A549 (cell line): ENCODE measurements at regions not wholly inside any gene's neighbourhood (a gene's known extent, or its start where the extent isn't known, plus 50 kb on each side); places are given as distances from the start of the nearest gene placed in this dataset.

Source experiments
- ATAC-seq, 2 experiments: fragments of 200-7000 bp in 1 of 2; fragments of >200 bp in 1 of 2; cut with Nextera tagmentation in 1 of 2; cut with Tn5 transposase in 1 of 2; 3 replicates each; pipeline versions ENCODE4 v1.8.0 to v1.9.1; 2018 to 2020; ENCODE audit warnings: mild to moderate bottlenecking in 1 of 2, moderate library complexity in 1 of 2
- CTCF ChIA-PET: fragments of 300-600 bp; sonication (Branson Sonifier 250); formaldehyde crosslinking; extraction: SDS; loops from one replicate; lab custom pipeline; 2021; ENCODE audit warnings: antibody characterized with exemption, inconsistent platforms; lab: Yijun Ruan, JAX
- POLR2A ChIA-PET: fragments of 350-600 bp; formaldehyde crosslinking; extraction: SDS; loops from one replicate; lab custom pipeline; 2021; ENCODE audit warnings: antibody characterized with exemption, inconsistent platforms; lab: Yijun Ruan, JAX
- DNase-seq, 2 experiments: peaks; one replicate each; pipeline versions ENCODE4 v3.0.0 to v3.0.0-alpha.2; 2011 to 2016; ENCODE audit warnings: low read depth in 1 of 2, low spot score in 1 of 2
- FAIRE-seq: peaks from 2 replicates; lab custom pipeline; 2011; peaks lifted over from hg19 to GRCh38; lab: Jason Lieb, UNC
- H3K27ac ChIP-seq, 2 experiments: fragments of >200 bp; sonication (Bioruptor Twin); formaldehyde crosslinking; 3 replicates each; pipeline ENCODE4 v1.5.1; 2016 to 2017
- H3K4me1 ChIP-seq: fragments of >200 bp; sonication (Bioruptor Twin); formaldehyde crosslinking; 3 replicates; pipeline ENCODE4 v1.6.1; 2016
- H3K4me2 ChIP-seq: fragments of >200 bp; sonication (Bioruptor Twin); formaldehyde crosslinking; 3 replicates; pipeline ENCODE4 v1.6.1; 2016
- H3K4me3 ChIP-seq: fragments of >200 bp; sonication (Bioruptor Twin); formaldehyde crosslinking; 3 replicates; pipeline ENCODE4 v1.5.1; 2016
- H3K9me3 ChIP-seq: fragments of >200 bp; sonication (Bioruptor Twin); formaldehyde crosslinking; 3 replicates; pipeline ENCODE4 v1.6.1; 2016
- CBX2 ChIP-seq: fragments of 200-600 bp; sonication (generic); IDR thresholded peaks from 2 replicates; pipeline ENCODE4 v1.6.1; 2016; ENCODE audit warnings: low read depth, mild to moderate bottlenecking, borderline replicate concordance
- CBX8 ChIP-seq: fragments of 200-600 bp; sonication (generic); IDR thresholded peaks from 2 replicates; pipeline ENCODE4 v1.6.1; 2016
- CHD2 ChIP-seq: fragments of 150-350 bp; IDR thresholded peaks from 2 replicates; pipeline ENCODE4 v1.6.1; 2014; ENCODE audit warnings: low read length; ENCODE audit not compliant: partially characterized antibody
- EHF ChIP-seq: fragments of 250-450 bp; sonication (Bioruptor Pico); IDR thresholded peaks from 2 replicates; pipeline ENCODE4 v1.5.0; 2020; ENCODE audit warnings: mild to moderate bottlenecking
- FOXS1 ChIP-seq: fragments of 250-450 bp; sonication (Bioruptor Pico); IDR thresholded peaks from 2 replicates; pipeline ENCODE4 v1.5.0; 2020; ENCODE audit warnings: mild to moderate bottlenecking, moderate library complexity
- HEYL ChIP-seq: fragments of 250-450 bp; sonication (Bioruptor Pico); IDR thresholded peaks from 2 replicates; pipeline ENCODE4 v1.8.0; 2021; ENCODE audit warnings: mild to moderate bottlenecking, moderate library complexity
- HOXA7 ChIP-seq: fragments of 250-450 bp; sonication (Bioruptor Pico); IDR thresholded peaks from 2 replicates; pipeline ENCODE4 v1.5.0; 2020; ENCODE audit warnings: mild to moderate bottlenecking, moderate library complexity
- HOXB13 ChIP-seq: fragments of 250-450 bp; sonication (Bioruptor Pico); IDR thresholded peaks from 2 replicates; pipeline ENCODE4 v1.5.0; 2020; ENCODE audit warnings: low read depth, mild to moderate bottlenecking, moderate library complexity
- KDM1A ChIP-seq: fragments of 200-600 bp; sonication (generic); IDR thresholded peaks from 2 replicates; pipeline ENCODE4 v1.6.1; 2016; ENCODE audit warnings: low read depth, mild to moderate bottlenecking
- MAFK ChIP-seq: fragments of 450-650 bp; IDR thresholded peaks from 2 replicates; pipeline ENCODE4 v1.6.1; 2014; ENCODE audit not compliant: partially characterized antibody
- MAZ ChIP-seq: fragments of 150-350 bp; IDR thresholded peaks from 2 replicates; pipeline ENCODE4 v1.6.1; 2014; ENCODE audit warnings: antibody characterized with exemption, low read depth, low read length, borderline replicate concordance
- NFE2L2 ChIP-seq: fragments of 150-350 bp; conservative IDR thresholded peaks from 2 replicates; pipeline ENCODE4 v1.6.1; 2014; ENCODE audit warnings: low read length
- NR3C1 ChIP-seq: fragments of >200 bp; sonication (Bioruptor Twin); formaldehyde crosslinking; IDR thresholded peaks from 3 replicates; pipeline ENCODE4 v1.6.1; 2017
- POLR2A ChIP-seq: IDR thresholded peaks from 2 replicates; pipeline ENCODE4 v1.6.1; 2012; ENCODE audit warnings: mild to moderate bottlenecking, low read length
- RCOR1 ChIP-seq: fragments of 150-350 bp; IDR thresholded peaks from 2 replicates; pipeline ENCODE4 v1.6.1; 2014; ENCODE audit warnings: antibody characterized with exemption, low read length, low read depth
- SMC3 ChIP-seq: fragments of >200 bp; sonication (Bioruptor Twin); formaldehyde crosslinking; IDR thresholded peaks from 3 replicates; pipeline ENCODE4 v1.6.1; 2018; ENCODE audit warnings: inconsistent platforms
- SREBF2 ChIP-seq: fragments of 450-650 bp; IDR thresholded peaks from 2 replicates; pipeline ENCODE4 v1.6.1; 2014; ENCODE audit warnings: mild to moderate bottlenecking, moderate library complexity
- TFCP2L1 ChIP-seq: fragments of 250-450 bp; sonication (Bioruptor Pico); IDR thresholded peaks from 2 replicates; pipeline ENCODE4 v1.5.0; 2021; ENCODE audit warnings: mild to moderate bottlenecking
- ZC3H11A ChIP-seq: fragments of 450-650 bp; IDR thresholded peaks from 2 replicates; pipeline ENCODE4 v1.6.1; 2014; ENCODE audit warnings: antibody characterized with exemption, mild to moderate bottlenecking
- WGBS: methylation state at CpG from one replicate; pipeline ENCODE4 v1.1.6; 2017; ENCODE audit errors: missing lambda C conversion rate; 5-methylcytosine and 5-hydroxymethylcytosine counted together
- TF ChIP-seq, protein P1 (sequence below): fragments of 450-650 bp; IDR thresholded peaks from 2 replicates; pipeline ENCODE4 v1.6.1; 2014; ENCODE audit warnings: antibody characterized with exemption
- TF ChIP-seq, protein P2 (sequence below): fragments of 200-600 bp; sonication (generic); IDR thresholded peaks from 2 replicates; pipeline ENCODE4 v1.6.1; 2016; ENCODE audit warnings: antibody characterized with exemption, mild to moderate bottlenecking, moderate library complexity
- TF ChIP-seq, protein P3 (sequence below): fragments of >200 bp; sonication (Bioruptor Twin); formaldehyde crosslinking; IDR thresholded peaks from 2 replicates; pipeline ENCODE4 v1.6.1; 2016
- TF ChIP-seq, protein P4 (sequence below): fragments of >200 bp; sonication (Bioruptor Twin); formaldehyde crosslinking; IDR thresholded peaks from 3 replicates; pipeline ENCODE4 v1.6.1; 2016

DNA sequence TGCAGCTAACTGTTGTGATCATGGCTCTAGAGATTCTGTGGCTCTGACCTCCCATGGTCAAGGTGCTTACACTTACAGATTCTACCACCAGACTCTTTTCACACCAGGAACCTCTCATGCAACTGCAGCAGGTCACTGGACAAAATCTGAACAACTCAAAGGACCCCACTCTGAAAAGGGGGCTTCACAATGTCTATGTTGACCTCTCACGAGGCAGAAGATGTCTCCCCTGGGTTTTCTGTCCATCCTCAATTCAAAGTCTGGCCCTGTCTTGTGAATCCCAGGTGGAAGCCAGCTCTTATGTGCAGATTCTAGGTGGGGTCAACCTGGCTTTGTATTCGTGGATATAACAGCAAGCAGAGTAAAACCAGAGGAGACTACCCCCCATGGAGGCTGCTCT is 118.6 kb upstream of the ZNF479 start:
- peaks cover 12% of the 10 kb centered on the region; the same call in 2 of the 3 replicates for H3K9me3 ChIP-seq
- WGBS: 3% methylated on average over 2 of the region's 2 CpGs
- no peak for FAIRE-seq

DNA sequence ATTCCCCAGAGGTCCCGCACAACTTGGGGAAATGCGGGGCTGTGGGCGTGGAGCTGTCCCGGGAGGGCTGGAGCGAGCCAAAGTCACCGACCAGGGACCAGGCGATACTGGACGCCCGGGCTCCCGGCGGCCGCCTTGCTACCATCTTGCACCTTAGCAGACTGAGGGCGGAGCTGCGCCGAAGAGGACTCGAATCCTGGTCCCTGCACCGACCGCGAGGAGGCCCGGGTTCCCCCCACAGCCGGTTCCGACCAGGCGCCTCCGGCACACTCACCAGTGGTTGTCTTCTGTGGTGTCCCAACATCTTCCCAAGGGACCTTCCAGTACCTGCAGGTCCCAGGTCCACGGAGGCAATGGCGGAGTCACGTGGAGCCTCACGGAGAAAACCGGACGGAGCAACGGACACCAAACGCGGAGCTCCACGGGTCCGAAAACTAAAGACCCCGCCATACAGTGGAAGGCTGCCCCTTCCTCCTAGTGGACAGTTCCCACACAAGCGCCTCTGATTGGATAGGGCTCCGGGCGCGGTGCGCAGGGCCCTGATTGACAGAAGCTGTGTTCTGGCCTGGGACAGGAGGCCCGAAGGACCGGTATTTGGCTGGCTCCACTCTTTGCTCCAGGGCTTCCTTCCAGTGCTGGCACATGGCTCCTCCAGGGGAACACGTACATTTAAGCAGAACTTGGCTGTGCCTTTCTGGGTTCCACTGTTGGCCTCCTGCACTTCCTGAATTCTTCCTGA is 124.6 kb upstream of the ZNF479 start:
- no peak for DNase-seq
- Histone ChIP-seq H3K4me3 (no peak overlapping the region), H3K9me3 (peaks cover 5% of the 10 kb centered on the region; the same call in 2 of the 3 replicates)

More for the DNA sequence above, 118.6 kb upstream of the ZNF479 start:
- no peak for TF ChIP-seq FOXS1 (CRISPR knock-in tag)
- TF ChIP-seq ZC3H11A: no peak
- TF ChIP-seq SMC3: no peak
- no peak for TF ChIP-seq NFE2L2
- no peak for TF ChIP-seq TFCP2L1 (CRISPR knock-in tag)
- TF ChIP-seq MAFK: no peak
- TF ChIP-seq MAZ: no peak
- TF ChIP-seq POLR2A: no peak
- TF ChIP-seq, protein P1, sequence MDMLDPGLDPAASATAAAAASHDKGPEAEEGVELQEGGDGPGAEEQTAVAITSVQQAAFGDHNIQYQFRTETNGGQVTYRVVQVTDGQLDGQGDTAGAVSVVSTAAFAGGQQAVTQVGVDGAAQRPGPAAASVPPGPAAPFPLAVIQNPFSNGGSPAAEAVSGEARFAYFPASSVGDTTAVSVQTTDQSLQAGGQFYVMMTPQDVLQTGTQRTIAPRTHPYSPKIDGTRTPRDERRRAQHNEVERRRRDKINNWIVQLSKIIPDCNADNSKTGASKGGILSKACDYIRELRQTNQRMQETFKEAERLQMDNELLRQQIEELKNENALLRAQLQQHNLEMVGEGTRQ: no peak
- TF ChIP-seq CBX2: no peak
- TF ChIP-seq RCOR1: no peak
- TF ChIP-seq HEYL: no peak
- TF ChIP-seq, protein P2, sequence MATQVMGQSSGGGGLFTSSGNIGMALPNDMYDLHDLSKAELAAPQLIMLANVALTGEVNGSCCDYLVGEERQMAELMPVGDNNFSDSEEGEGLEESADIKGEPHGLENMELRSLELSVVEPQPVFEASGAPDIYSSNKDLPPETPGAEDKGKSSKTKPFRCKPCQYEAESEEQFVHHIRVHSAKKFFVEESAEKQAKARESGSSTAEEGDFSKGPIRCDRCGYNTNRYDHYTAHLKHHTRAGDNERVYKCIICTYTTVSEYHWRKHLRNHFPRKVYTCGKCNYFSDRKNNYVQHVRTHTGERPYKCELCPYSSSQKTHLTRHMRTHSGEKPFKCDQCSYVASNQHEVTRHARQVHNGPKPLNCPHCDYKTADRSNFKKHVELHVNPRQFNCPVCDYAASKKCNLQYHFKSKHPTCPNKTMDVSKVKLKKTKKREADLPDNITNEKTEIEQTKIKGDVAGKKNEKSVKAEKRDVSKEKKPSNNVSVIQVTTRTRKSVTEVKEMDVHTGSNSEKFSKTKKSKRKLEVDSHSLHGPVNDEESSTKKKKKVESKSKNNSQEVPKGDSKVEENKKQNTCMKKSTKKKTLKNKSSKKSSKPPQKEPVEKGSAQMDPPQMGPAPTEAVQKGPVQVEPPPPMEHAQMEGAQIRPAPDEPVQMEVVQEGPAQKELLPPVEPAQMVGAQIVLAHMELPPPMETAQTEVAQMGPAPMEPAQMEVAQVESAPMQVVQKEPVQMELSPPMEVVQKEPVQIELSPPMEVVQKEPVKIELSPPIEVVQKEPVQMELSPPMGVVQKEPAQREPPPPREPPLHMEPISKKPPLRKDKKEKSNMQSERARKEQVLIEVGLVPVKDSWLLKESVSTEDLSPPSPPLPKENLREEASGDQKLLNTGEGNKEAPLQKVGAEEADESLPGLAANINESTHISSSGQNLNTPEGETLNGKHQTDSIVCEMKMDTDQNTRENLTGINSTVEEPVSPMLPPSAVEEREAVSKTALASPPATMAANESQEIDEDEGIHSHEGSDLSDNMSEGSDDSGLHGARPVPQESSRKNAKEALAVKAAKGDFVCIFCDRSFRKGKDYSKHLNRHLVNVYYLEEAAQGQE: no peak
- no peak for TF ChIP-seq NR3C1
- no peak for TF ChIP-seq CBX8
- TF ChIP-seq SREBF2: no peak
- TF ChIP-seq EHF (CRISPR knock-in tag): no peak
- TF ChIP-seq CHD2: no peak
- TF ChIP-seq, all 56 proteins: peak for 0
- no peak for ATAC-seq
- ChIA-PET CTCF (no interaction called here), POLR2A (no interaction called here)
- Histone ChIP-seq H3K4me1 (no peaks in the 10 kb centered on the region), H3K4me2 (no peak overlapping the region), H3K4me3 (no peak overlapping the region), H3K27ac (no peak overlapping the region)
- DNase-seq: no peak

More for the DNA sequence above, 124.6 kb upstream of the ZNF479 start:
- WGBS: 60% methylated on average over 21 of the region's 44 CpGs
- ChIA-PET POLR2A (no interaction called here), CTCF (no interaction called here)
- FAIRE-seq (no peak), ATAC-seq (no peak)
- Histone ChIP-seq H3K27ac (no peak overlapping the region), H3K4me1 (no peaks in the 10 kb centered on the region), H3K4me2 (no peak overlapping the region)
- TF ChIP-seq HOXB13 (CRISPR knock-in tag): no peak
- TF ChIP-seq, protein P3, sequence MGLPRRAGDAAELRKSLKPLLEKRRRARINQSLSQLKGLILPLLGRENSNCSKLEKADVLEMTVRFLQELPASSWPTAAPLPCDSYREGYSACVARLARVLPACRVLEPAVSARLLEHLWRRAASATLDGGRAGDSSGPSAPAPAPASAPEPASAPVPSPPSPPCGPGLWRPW: no peak
- TF ChIP-seq, protein P4, sequence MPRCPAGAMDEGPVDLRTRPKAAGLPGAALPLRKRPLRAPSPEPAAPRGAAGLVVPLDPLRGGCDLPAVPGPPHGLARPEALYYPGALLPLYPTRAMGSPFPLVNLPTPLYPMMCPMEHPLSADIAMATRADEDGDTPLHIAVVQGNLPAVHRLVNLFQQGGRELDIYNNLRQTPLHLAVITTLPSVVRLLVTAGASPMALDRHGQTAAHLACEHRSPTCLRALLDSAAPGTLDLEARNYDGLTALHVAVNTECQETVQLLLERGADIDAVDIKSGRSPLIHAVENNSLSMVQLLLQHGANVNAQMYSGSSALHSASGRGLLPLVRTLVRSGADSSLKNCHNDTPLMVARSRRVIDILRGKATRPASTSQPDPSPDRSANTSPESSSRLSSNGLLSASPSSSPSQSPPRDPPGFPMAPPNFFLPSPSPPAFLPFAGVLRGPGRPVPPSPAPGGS: no peak
- TF ChIP-seq HOXA7 (CRISPR knock-in tag): no peak
- no peak for TF ChIP-seq NR3C1
- no peak for TF ChIP-seq MAZ
- no peak for TF ChIP-seq KDM1A
- TF ChIP-seq POLR2A: no peak
- TF ChIP-seq ZC3H11A: no peak
- TF ChIP-seq SMC3: no peak
